Suprapubic skin (tissue), 4 donors: ENCODE measurements at regions not wholly inside any gene's neighbourhood (a gene's known extent, or its start where the extent isn't known, plus 50 kb on each side); places are given as distances from the start of the nearest gene placed in this dataset.

Source experiments
- EP300 ChIP-seq: sonication (generic); formaldehyde crosslinking; IDR thresholded peaks from one replicate; pipeline ENCODE4 v1.6.1; 2017; ENCODE audit warnings: antibody characterized with exemption
- POLR2A ChIP-seq, 2 donors: fragments of 450-650 bp; IDR thresholded peaks; one replicate each; pipeline ENCODE4 v1.6.1; 2017; ENCODE audit warnings: antibody characterized with exemption in 2 of 2, mild to moderate bottlenecking in 2 of 2, moderate library complexity in 2 of 2
- POLR2AphosphoS5 ChIP-seq, 3 donors: sonication (generic); formaldehyde crosslinking; IDR thresholded peaks; one replicate each; pipeline ENCODE4 v1.6.1; 2017; ENCODE audit warnings: antibody characterized with exemption in 3 of 3
- TF ChIP-seq, protein P1 (sequence below), 2 donors: fragments of 200-600 bp in 1 of 2; fragments of 450-650 bp in 1 of 2; sonication (generic) in 1 of 2; IDR thresholded peaks; one replicate each; pipeline ENCODE4 v1.5.1; 2016 to 2019; ENCODE audit warnings: antibody characterized with exemption in 2 of 2, mild to moderate bottlenecking in 1 of 2, moderate library complexity in 1 of 2

DNA sequence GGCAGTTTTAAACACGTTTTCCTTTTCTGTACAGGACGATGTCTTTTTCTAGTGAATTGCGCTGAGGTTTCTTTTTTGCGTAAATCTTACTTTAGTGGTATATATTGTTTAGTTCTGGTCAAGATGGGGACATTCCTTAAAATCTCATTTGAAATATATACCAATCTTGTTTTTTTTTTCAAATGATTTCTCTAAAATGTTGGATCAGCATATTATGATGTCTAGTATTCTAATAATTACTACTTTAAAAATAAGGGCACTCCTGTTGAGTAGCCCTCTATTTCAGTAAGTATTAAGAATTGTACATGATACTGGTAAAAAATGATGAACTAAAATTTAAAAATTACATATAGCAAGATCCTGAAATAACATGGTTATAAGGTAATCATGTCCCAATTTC, 224.1 kb upstream of the ARHGAP24 start:
- TF ChIP-seq POLR2A (IDR thresholded peaks at IDR 0.05) (no peak), POLR2AphosphoS5 (IDR thresholded peaks at IDR 0.05) (no peak), EP300 (no peak)
- TF ChIP-seq, protein P1, sequence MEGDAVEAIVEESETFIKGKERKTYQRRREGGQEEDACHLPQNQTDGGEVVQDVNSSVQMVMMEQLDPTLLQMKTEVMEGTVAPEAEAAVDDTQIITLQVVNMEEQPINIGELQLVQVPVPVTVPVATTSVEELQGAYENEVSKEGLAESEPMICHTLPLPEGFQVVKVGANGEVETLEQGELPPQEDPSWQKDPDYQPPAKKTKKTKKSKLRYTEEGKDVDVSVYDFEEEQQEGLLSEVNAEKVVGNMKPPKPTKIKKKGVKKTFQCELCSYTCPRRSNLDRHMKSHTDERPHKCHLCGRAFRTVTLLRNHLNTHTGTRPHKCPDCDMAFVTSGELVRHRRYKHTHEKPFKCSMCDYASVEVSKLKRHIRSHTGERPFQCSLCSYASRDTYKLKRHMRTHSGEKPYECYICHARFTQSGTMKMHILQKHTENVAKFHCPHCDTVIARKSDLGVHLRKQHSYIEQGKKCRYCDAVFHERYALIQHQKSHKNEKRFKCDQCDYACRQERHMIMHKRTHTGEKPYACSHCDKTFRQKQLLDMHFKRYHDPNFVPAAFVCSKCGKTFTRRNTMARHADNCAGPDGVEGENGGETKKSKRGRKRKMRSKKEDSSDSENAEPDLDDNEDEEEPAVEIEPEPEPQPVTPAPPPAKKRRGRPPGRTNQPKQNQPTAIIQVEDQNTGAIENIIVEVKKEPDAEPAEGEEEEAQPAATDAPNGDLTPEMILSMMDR (IDR thresholded peaks at IDR 0.05) = no peak
